DOHH2 (cell line): ENCODE measurements at regions not wholly inside any gene's neighbourhood (a gene's known extent, or its start where the extent isn't known, plus 50 kb on each side); places are given as distances from the start of the nearest gene placed in this dataset.

Experiments used
- EZH2phosphoT487 ChIP-seq: fragments of 200-600 bp; sonication (generic); IDR thresholded peaks from 2 replicates; pipeline ENCODE4 v1.6.1; 2017; ENCODE audit warnings: borderline replicate concordance, mild to moderate bottlenecking, antibody characterized with exemption, low read length, moderate library complexity, mixed read lengths
- TF ChIP-seq, protein P1 (sequence below): fragments of 200-600 bp; sonication (generic); IDR thresholded peaks from one replicate; pipeline ENCODE4 v1.5.1; 2014; ENCODE audit warnings: antibody characterized with exemption, mild to moderate bottlenecking, low read depth, low read length; ENCODE audit not compliant: poor library complexity, severe bottlenecking

- TF ChIP-seq, protein P1, sequence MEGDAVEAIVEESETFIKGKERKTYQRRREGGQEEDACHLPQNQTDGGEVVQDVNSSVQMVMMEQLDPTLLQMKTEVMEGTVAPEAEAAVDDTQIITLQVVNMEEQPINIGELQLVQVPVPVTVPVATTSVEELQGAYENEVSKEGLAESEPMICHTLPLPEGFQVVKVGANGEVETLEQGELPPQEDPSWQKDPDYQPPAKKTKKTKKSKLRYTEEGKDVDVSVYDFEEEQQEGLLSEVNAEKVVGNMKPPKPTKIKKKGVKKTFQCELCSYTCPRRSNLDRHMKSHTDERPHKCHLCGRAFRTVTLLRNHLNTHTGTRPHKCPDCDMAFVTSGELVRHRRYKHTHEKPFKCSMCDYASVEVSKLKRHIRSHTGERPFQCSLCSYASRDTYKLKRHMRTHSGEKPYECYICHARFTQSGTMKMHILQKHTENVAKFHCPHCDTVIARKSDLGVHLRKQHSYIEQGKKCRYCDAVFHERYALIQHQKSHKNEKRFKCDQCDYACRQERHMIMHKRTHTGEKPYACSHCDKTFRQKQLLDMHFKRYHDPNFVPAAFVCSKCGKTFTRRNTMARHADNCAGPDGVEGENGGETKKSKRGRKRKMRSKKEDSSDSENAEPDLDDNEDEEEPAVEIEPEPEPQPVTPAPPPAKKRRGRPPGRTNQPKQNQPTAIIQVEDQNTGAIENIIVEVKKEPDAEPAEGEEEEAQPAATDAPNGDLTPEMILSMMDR: no peak
- TF ChIP-seq EZH2phosphoT487: no peak
Measured at GRCh38 chr1:56002231-56002630, 577.1 kb downstream of the PLPP3 start.
